Activated naive CD4-positive, alpha-beta T cell (primary cell): ENCODE measurements at regions not wholly inside any gene's neighbourhood (a gene's known extent, or its start where the extent isn't known, plus 50 kb on each side); places are given as distances from the start of the nearest gene placed in this dataset.
"Not testable (repeated sequence)": the region's sequence is repeated elsewhere in the genome, so short reads cannot be mapped to it uniquely, and the experiment has no call there.

Experiments used
- DNase-seq, 4 experiments: peaks; one replicate each; lab custom pipeline; 2025; lab: John Stamatoyannopoulos, UW

DNA sequence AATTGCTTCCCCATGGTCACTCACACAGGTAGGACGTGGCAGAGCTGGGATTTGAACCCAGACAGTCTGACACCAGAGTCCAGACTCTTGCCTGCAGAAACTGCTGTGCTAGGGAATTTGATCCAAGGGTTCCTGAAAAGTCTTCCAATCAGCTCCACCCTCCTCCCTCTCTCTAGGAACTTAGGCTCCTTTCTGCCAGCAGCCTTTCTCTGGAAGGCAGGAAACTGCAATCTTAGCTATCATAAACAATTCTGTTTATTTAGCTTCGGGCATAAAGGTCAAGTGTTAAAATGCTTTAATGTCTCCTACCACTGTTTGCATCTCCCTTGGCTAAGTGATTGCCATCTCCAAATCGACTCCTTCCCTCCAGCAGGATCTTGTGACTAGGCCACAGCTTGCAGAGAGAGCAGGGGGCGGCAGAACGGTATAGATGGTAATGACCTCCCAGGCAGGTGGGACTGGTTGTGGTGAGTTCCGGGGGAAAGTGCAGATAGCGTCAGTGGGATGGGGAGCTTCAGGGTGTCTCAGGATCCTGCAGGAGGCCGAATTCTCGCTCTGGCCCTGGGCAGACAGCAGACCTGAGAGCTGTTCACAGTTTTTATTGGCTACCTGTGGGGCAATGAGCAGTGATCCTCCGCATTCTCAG is 882.4 kb upstream of the EEF2KMT start:
- DNase-seq, result no peak

DNA sequence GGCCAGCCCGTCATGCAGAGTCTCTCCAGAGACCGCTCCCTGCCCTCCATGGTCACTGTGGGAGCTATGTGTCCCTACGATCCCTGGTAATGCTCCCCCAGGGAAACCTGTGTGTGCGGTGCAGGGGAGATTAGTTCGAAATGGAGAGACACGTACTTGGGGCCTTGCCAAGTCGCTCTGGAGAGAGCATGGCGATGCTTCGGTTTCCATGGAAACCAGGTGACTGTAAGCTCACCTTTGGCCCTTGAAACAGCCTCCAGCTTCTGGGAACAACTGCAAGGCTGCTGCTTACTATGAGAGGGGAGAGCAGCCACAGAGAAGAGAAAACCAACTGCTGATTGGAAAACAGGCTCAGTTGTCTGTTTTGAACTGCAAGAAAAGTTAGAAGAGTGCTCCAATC is 879.7 kb upstream of the EEF2KMT start:
- DNase-seq, result no peak

DNA sequence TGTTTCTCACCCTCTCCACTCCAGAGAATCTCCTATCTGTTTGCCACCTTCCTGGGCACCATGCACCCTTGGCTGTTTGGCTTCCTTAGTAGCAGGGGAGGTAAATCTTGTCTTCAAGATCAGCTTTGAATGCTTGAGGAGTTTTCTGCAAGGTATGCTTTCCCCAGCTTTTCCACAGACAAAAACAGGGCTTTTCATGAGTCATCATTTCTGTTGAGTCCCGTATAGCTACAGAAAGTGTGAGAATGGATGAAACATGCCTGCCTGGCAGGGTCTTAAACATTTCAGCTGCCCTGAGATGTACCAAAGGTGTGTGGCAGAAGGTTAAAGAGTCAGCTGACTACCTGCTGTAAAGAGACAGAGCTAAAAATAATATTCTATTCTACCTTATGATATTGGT is 875.2 kb upstream of the EEF2KMT start:
- DNase-seq, result no peak

DNA sequence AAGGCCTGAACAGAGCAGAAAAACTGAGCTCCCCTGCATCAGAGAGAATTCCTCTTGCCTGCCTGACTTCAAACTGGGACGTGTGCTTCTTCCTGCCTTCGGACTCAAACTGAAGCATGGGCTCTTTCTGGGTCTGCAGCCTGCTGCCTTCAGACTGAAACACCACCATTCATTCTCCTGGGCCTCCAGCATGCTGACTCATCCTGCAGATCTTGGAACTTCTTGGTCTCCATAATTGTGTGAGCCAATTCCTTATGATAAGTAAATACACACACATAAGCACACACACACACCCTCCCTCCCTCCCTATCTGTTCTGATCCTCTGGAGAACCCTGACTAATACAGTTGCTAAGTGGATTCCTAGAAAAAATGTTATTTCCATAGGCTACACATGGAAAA is 874.3 kb upstream of the EEF2KMT start:
- DNase-seq, result no peak

DNA sequence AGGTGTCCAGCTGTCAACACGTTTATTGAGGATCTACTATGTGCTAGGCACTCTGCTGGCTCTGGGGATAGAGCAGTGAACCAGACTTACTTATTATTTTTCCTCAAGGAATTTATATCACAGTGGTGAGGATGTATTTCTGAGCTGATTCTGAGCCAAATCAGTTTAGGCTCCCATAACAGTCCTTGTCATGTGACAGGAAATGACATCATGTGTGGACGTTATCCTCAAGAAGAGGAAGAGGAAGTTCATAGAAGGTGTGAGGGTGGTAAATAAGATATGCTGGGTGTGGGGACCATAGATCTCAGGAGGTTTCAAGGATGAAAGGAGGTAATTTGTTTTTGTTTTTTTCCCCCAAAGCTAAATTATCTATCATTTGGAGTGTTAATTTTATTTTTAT is 873.5 kb upstream of the EEF2KMT start:
- DNase-seq, result no peak

DNA sequence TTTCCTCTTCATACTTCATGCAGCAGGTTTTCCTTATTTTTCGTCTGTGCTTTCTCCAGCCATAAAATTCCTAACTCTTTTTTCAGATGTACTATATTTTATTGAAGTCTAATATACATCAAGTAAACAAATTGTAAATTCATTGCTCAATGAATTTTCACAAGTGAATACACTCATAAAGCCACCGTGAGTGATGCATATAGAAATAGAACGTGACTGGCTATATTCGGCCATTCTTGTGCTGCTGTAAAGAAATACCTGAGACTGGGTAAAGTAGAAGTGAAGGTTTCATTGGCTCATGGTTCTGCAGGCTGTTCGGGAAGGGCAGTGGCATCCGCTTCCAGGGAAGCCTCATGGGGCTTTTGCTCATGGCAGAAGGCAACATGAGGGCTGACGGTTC is 868.4 kb upstream of the EEF2KMT start:
- DNase-seq, result no peak

DNA sequence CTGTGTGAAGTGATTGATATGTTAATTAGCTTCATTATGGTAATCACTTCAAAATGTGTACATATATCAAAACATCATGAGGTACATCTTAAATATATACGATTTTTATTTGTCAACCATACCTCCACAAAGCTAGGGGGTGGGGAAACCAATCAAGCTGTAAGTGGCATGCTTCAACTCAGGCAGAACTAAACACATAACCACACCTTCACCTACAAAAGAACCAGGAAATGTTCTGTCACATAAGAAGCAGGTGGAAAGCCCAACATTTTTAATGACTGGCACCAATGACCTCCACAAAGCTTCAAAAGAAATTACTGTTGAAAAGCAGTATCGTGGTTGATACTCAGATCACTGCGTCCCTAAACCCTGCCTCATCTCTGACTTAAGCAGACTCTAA is 867.7 kb upstream of the EEF2KMT start:
- no peak for DNase-seq

DNA sequence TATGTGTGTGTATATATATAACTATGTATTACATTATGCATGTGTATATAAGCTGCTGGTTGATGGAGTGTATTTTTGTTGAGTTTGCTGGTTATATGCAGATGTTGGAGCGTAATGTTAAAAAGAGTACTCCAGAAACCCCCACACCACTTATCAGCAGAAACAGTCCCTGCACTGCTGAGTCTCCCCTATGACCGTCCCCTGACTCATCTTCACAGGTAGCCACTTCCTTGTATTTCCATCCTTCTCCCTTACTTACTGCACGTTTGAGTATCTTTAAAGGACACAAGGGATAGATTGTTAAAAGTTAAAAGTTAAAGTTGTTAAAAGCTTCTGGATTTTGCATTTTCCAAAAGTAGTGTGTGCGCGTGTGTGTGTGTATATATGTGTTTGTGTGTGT is 853.9 kb upstream of the EEF2KMT start:
- no peak for DNase-seq

DNA sequence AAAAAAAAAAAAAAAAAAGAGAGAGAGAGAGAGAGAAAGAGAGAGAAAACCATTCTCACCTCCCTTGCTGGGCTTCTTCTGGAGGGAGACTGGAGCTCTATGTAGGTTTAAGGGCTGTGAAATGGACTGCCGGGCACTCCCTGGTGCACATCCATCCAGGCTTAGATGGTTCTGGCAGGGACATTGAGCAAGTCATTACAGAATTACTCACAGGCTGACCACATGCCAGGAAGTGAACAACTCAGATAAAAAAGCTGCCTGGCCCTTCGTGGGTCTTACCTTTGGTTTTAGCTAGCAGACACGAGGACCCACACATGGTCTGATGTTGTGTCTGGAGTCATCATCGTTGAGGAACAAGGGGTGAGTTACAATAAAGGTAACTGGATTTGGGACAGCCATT is 847.4 kb upstream of the EEF2KMT start:
- DNase-seq, result no peak

DNA sequence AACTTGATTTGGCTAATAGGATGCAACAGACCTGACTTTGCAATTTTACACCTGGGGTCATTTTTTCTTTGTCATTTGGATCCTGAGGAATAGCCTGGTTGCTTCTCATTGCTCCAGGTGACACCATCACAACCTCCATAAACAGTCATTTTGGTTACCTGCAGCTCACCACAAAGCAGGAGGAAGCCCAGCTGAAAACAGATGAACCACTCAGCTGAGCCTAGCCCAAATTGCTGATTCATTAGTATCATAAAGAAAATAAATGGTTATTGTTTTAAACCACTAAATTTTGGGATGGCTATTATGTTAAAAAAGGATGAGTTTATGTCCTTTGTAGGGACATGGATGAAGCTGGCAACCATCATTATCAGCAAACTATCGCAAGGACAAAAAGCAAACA is 841.0 kb upstream of the EEF2KMT start:
- no peak for DNase-seq

DNA sequence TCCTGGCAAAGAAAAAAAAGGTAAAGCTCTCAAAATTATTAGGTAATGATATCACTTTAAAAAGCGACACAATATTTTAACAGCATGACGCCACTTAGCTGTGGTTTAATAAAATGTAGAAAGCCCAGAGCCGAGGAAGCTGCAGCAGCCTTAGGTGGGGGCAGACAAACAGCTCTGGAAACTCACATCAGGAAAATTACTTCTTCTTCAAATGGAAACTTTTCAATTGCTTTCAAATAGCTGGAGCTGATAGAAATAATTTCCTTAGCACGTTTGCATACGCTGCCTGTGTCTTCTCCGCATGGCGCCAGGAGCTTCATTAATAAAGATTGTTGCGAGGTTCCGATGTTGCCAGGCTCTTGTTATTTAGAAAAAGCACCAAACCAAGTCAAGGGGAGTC is 835.3 kb upstream of the EEF2KMT start:
- no peak for DNase-seq

DNA sequence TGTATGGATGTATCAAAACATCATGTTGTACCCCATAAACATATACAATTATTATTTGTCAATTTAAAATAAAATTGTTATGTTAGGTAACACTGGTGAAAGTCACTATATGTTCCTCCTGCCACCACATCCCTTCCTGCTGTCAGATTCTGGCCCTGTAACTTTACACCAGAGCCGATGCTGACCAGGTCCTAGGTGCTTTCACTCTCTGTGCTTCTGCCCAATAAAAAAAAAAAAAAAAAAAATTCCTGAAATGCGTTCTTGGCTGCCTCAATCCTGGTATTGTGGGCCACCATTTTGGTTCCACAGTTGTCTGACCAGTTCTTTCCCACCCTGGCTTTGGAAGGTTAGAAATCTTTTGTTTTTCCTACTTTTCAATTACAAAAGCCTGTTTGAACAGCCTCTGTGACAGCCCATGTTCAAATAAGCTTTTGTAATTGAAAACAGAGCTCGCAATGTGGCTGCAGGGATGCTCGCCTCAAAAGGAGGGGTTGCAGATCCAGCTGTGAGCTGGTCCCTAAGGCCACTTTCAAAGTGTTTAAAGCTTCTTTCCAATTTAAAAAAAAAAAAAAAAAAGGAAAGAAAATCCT is 831.0 kb upstream of the EEF2KMT start:
- DNase-seq, result no peak

DNA sequence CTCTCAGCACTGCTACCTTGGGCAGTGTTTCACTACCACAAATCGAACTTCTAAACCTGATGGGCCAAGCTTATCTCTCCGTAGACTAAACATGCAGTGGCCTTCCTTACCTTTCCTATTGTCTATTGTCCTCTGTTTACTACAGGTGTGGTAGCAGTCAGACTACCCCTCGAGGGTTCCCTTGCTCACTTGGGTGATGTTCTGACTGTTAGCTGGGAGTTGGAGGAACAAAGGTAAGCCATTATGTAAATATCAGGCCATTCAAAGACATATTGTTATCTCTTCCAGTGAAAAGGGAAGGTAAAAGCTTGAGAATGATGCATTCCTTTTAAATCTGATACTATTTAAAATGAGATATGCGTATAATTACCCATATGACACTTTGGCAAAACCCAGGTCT is 828.3 kb upstream of the EEF2KMT start:
- DNase-seq, result no peak

DNA sequence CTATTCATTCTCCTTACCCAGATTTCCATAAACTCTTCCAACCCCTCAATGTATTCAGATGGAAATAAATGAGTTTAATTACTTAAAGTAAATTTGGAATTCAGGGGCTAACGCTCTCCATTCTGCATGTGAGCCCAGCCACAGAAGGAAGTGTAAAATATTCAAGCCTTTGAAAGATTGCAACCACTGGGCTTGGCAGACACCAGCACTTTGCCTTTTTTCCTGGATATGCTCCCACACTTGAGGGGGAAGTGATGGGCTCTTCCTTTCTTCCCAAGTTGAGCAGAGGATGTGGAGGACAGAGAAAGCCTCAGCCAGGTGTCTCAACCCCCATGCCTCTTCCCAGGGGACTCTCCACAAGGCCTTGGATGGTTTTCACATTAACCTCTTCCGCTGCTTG is 825.1 kb upstream of the EEF2KMT start:
- DNase-seq, result no peak

DNA sequence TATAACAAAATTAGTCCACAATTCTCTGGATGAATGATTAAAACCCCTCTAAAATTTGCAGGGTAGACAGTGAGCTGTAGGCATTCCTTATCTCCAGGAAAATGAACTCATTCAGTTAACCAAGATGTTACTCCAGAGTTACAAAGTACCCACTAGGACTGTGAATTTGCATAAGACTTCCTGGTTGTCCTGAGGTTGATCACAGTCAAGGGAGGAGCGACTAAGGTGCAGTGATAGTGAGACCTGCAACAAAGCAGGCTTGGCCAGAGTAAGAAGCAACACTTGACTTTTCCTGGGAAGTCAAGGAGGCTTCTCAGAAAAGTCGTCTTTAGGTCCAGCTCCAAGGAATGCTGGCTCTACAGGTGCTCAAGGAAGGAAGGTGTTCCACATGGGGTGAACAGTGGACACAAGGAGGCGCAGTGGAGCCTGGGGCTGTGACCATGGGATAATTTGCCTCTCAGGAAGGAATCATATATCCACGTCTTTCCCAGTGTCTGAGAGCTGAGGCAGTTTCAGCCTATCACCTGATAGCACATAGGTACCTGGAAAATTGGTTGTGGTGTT is 821.1 kb upstream of the EEF2KMT start:
- DNase-seq, result no peak

DNA sequence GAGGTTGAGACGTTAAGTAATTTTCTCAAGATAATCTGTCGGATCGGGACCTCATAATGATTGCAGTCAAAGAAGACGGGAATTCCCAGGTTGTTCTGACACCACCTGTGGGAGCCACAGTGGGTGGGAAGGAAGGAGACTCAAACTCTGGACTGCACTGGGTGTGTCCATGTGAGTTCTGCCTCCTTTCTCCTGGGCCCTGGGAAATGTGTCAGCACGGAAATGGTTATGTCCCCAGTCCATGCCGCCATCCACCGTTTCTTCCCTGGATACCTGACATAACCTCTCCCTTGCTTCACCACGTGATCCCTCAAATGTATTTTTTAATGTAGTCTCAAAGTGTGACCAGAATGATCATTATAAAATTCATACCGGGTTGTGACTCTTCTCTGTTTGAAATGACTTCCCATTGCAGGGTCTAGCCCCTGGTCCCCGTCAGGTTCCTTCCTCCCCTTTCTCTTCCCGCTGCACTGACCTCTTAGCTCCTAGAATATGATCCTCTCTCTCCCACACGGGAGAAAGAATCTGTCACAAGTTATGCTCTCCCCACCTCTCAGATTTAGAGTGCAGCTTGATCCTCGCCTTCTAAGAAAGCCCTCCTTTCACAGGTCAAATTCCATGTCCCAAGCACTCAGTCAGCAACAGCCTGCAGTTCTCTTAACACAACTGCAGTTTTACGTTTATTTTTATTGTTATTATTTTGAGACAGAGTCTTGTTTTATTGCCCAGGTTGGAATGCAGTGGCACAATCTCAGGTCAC is 820.0 kb upstream of the EEF2KMT start:
- DNase-seq, result no peak

DNA sequence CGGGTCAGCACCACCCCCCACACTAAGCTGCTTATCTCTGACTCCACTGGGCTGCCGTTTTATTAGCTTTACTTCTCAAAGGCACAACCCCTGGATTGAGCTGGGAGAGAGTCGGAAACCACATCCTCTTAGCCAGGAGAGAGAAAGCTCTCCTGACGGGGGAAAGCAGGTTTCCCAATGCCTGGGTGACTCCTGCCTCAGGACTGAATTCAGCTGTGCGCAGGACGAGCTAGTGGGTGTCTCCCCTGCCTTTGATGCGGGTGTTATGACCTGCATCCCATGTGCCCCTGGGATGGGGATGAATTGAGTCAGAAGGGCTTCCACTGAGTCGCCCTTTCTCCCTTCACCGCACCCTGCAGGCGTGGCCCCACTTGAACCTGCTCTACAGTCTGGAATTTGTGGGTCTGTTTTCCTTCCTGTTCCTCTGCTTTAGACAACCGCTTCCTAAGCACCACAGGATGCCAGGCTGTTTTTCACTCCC is 819.2 kb upstream of the EEF2KMT start:
- DNase-seq, result no peak

DNA sequence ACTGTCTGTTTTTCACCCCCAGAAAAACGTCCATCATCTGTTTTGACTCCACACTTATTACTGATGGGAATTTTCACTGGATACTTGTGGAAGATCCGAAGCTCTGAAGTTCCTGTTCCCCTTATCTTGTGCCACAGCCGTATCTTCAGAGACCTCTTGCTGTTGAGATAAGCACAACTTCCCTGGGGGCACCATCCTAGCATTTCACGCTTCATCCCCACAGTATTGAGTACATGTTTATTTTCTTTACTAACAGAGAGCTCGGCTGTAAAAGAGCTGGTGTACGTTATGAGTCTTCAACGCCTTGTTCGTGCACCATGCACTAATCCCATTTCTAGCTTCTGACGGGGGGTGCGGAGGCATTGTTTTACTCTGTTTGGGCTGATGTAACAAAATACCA is 813.6 kb upstream of the EEF2KMT start:
- DNase-seq, result no peak

DNA sequence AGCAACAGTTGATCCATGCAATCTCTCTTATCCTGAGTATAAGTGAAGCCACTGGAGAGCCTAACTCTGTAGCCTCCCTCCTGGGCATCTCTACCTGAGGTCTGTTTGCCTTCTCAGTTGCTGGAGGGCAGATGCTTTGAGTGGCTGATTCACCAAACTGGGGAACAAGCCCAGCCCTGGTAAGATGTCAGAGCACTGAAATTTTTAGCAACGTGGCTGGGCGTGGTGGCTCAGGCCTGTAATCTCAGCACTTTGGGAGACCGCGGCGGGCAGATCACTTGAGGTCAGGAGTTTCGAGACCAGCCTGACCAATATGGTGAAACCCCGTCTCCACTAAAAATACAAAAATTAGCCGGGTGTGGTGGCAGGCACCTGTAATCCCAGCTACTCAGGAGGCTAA is 812.0 kb upstream of the EEF2KMT start:
- not testable (repeated sequence) for DNase-seq

DNA sequence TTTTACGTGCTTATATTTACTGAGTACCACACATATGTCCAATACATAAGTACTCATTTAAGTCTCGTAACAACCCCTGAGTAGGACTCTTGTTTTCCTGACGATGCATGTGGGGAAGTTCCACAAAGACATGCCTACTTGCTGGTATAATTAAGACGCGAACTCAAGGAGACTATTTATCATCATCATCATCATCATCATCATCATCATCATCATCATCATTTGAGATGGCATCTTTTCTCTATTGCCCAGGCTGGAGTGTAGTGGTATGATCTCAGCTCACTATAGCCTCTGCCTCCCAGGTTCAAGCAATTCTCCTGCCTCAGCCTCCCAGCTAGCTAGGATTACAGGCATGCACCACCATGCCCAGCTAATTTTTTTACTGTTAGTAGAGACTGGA is 809.9 kb upstream of the EEF2KMT start:
- no peak for DNase-seq

DNA sequence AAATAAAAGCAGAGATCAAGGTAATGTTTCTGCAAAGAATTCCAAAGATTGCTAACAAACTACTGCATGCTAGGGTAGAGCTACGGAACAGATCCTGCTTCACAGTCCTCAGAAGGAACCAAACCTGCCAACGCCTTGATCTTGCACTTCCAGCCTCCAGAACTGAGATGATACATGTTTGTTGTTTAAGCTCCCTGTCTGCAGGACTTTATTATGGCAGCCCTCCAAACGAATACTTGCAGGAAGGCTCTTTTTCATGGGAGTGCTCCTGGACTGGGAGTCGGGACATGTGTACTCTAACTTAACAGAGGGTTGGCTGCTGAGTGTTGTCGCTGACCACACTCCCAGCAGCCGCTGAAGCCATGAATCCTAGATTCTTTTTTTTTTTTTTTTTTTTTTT is 808.8 kb upstream of the EEF2KMT start:
- DNase-seq, result no peak

DNA sequence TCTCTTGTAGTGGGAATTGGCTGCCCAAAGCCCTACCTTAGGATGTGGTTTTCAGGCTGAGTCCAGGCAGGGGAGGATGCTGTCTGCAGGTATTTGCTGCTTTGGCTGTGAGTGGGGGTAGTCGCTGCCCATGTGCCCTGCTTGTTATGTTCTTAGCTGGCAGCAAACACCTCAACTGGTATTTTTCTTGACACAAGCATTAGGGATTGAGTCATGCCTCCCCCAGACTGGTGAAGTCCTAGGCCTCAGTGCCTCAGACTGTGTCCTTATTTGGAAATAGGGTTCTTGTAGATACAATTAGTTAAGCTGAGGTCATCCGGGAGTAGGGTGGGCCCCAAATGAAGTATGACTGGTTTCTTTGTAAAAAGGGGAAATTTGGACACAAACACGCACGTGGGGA is 808.3 kb upstream of the EEF2KMT start:
- no peak for DNase-seq

DNA sequence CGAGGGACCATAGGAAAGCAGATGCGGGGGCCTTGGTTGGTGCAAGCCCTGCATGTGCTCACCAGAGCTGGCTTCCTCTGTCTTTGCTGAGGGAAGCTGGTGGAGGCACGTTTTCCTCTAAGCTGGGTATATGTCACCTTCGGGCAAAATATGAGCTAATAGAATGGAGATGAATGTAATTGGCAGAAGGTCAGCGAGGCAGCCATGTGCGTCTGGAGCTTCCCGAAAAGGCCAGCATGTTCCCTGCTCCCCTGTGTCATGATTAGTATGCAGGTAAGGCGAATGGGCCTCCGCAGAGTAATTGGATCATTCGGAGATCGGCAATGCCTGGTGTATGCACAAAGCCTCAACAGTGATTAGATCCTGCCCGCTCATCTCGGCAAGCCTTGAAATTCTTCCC is 806.2 kb upstream of the EEF2KMT start:
- no peak for DNase-seq
